Pancreas (tissue), 10 donors: ENCODE measurements at regions not wholly inside any gene's neighbourhood (a gene's known extent, or its start where the extent isn't known, plus 50 kb on each side); places are given as distances from the start of the nearest gene placed in this dataset.

Experiments used
- ATAC-seq, 4 donors: fragments of 200-7000 bp; cut with Tn5 transposase; one replicate each; pipeline versions ENCODE4 v1.8.0 to v1.9.1; 2020; ENCODE audit warnings: mild to moderate bottlenecking in 4 of 4, moderate library complexity in 4 of 4
- DNase-seq, 6 donors: peaks; one replicate each; pipeline ENCODE4 v3.0.0-alpha.2; 2020
- FAIRE-seq: peaks from 2 replicates; lab custom pipeline; 2012; peaks lifted over from hg19 to GRCh38; lab: Jason Lieb, UNC
- H3K27ac ChIP-seq, 4 donors: fragments of 200-600 bp; sonication (generic); 1 replicate in 3 of 4; 2 replicates in 1 of 4; pipeline versions ENCODE4 v1.5.0 to v1.8.0; 2020
- H3K27me3 ChIP-seq, 4 donors: fragments of 200-600 bp; one replicate each; pipeline ENCODE4 v1.8.0; 2021
- H3K36me3 ChIP-seq, 3 donors: fragments of 200-600 bp; sonication (generic) in 1 of 3; one replicate each; pipeline versions ENCODE4 v1.5.0 to v1.8.0; 2020 to 2021
- H3K4me1 ChIP-seq, 3 donors: fragments of 200-600 bp; one replicate each; pipeline ENCODE4 v1.8.0; 2021
- H3K4me3 ChIP-seq, 4 donors: fragments of 200-600 bp; sonication (generic) in 2 of 4; one replicate each; pipeline versions ENCODE4 v1.5.0 to v1.8.0; 2020 to 2021
- H3K9me3 ChIP-seq, 4 donors: fragments of 200-600 bp; one replicate each; pipeline ENCODE4 v1.8.0; 2021
- WGBS, 2 donors: extraction: QIAGEN DNeasy Blood & Tissue Kit; methylation state at CpG; one replicate each; pipeline ENCODE4 v1.1.7; 2013; 5-methylcytosine and 5-hydroxymethylcytosine counted together
- intact Hi-C, 3 donors: fragments of 100-400 bp; cut with DNase I; formaldehyde crosslinking; loops; one replicate each; pipeline versions ENCODE4 v1.11.1 to v1.14.2; 2022
- TF ChIP-seq, protein P1 (sequence below), 4 donors: fragments of 200-600 bp; sonication (generic) in 3 of 4; IDR thresholded peaks; one replicate each; pipeline versions ENCODE4 v1.5.0 to v1.8.0; 2021; ENCODE audit warnings: antibody characterized with exemption in 4 of 4
- donor health status: healthy with polysubstance abuse.
- donor health status: DM: no; HTN: no; CAD: no; lungs with moderate emphysema.
- donor health status: DM: no; HTN: no; CAD: no.
- donor health status: control.
- donor health status: control.
- donor health status: Bipolar disorder and iron deficiency.
- donor health status: DM: yes; HTN: yes; CAD: no.
- donor health status: DM: no; HTN: no; CAD: no.
- donor health status: DM: no; HTN: no; CAD: no.
- donor health status: DM: yes; HTN: yes; CAD: no.

DNA sequence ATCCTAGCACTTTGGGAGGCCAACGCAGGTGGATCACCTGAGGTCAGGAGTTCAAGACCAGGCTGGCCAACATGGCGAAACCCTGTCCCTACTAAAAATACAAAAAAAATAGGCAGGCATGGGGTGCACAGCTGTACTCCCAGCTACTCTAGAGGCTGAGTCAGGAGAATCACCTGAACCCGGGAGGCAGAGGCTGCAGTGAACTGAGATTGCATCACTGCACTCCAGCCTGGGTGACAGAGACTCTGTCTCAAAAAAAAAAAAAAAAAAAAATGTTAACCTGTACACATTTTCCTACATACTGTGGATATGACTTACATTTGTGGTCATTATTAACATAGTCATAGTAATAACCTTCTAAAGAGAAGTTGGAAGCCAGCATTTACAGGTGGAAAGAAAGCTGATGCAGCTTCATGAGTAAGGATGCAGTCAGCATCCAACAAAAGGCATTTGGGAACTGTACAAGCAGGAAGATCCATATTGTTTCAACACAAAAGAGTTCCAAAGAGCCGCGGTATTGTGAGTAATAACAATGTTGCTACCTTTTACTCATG is 186.2 kb downstream of the GPX5 start:
- intact Hi-C loops: no loop called here
- DNase-seq: no peak
- Histone ChIP-seq H3K9me3 (peaks cover 0 to 4% (median 0%) of the 10 kb centered on the region in 4 donors), H3K36me3 (no peaks in the 10 kb centered on the region), H3K4me3 (no peak overlapping the region), H3K27ac (no peak overlapping the region), H3K4me1 (no peaks in the 10 kb centered on the region), H3K27me3 (peaks cover 0 to 12% (median 0%) of the 10 kb centered on the region in 4 donors)
- FAIRE-seq: no peak
- WGBS, 2 donors: 60 to 80% methylated on average over 5 of the region's 5 CpGs
- ATAC-seq: no peak
- TF ChIP-seq, protein P1, sequence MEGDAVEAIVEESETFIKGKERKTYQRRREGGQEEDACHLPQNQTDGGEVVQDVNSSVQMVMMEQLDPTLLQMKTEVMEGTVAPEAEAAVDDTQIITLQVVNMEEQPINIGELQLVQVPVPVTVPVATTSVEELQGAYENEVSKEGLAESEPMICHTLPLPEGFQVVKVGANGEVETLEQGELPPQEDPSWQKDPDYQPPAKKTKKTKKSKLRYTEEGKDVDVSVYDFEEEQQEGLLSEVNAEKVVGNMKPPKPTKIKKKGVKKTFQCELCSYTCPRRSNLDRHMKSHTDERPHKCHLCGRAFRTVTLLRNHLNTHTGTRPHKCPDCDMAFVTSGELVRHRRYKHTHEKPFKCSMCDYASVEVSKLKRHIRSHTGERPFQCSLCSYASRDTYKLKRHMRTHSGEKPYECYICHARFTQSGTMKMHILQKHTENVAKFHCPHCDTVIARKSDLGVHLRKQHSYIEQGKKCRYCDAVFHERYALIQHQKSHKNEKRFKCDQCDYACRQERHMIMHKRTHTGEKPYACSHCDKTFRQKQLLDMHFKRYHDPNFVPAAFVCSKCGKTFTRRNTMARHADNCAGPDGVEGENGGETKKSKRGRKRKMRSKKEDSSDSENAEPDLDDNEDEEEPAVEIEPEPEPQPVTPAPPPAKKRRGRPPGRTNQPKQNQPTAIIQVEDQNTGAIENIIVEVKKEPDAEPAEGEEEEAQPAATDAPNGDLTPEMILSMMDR (IDR thresholded peaks at IDR 0.05): no peak

DNA sequence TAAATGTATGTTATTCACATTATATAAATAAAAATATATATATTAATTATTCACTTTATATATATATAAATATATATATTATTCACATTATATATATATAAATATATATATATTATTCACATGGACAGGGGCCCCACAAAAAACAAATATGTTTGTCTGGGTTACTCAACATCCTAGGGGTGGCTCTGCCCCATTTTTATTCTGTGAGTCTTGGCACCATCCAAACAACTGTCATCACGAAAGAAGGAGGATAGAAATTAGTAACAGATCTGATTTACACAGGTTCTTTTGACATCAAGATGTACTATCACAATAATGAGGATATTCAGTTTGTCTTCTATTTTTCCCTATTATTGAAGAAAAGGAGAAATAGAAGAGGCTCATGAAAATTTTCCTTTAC is 187.3 kb downstream of the GPX5 start:
- TF ChIP-seq, protein P1 (IDR thresholded peaks at IDR 0.05): no peak
- 80 to 93% methylated on average over 1 of the region's 1 CpG for WGBS, 2 donors
- H3K4me3 ChIP-seq: no peak overlapping the region
- no peak overlapping the region for H3K27ac ChIP-seq
- FAIRE-seq (no peak), ATAC-seq (no peak), DNase-seq (no peak)
- no peaks in the 10 kb centered on the region for H3K4me1 ChIP-seq
- intact Hi-C loops: no loop called here
- no peaks in the 10 kb centered on the region for H3K36me3 ChIP-seq
- peaks cover 0 to 9% (median under 1%) of the 10 kb centered on the region in 4 donors for H3K27me3 ChIP-seq
- peaks cover 0 to under 1% (median 0%) of the 10 kb centered on the region in 4 donors for H3K9me3 ChIP-seq

DNA sequence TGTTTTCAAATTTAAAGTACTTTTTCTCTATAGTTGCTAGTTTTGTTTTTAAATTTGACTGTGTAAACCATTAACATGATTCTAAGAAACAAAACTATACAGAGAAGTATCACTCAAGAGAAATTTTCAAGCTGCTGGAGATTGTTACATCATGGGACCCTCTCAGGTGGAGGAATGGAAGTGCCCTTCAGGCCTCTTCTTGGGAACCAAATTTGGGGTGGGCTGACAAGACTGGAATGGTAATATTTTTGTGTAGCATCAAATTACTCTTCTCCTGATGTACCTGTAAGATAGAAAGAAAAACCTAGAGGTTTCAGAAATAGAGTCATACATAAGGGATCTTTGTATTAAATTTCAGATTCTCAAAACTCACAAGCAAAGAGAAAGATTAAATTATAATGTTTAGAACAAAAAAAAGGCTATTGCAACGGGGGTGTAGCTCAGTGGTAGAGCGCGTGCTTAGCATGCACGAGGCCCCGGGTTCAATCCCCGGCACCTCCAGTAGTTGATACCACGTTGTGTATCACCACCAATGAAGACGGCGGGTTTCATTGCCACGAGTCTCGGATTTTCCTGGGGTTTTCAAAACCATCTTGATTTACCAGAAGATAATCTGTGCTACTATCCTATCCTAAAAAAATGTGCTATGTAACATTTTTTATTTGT is 193.7 kb downstream of the GPX5 start:
- DNase-seq (no peak), FAIRE-seq (no peak), ATAC-seq (no peak)
- Histone ChIP-seq H3K4me3 (no peak overlapping the region), H3K27me3 (peaks cover 0 to 24% (median 3%) of the 10 kb centered on the region in 4 donors), H3K4me1 (no peaks in the 10 kb centered on the region), H3K9me3 (no peaks in the 10 kb centered on the region), H3K27ac (no peak overlapping the region), H3K36me3 (no peaks in the 10 kb centered on the region)
- 14 to 17% methylated on average over 11 of the region's 11 CpGs for WGBS, 2 donors
- TF ChIP-seq, protein P1 (IDR thresholded peaks at IDR 0.05): no peak
- intact Hi-C loops: no loop called here

DNA sequence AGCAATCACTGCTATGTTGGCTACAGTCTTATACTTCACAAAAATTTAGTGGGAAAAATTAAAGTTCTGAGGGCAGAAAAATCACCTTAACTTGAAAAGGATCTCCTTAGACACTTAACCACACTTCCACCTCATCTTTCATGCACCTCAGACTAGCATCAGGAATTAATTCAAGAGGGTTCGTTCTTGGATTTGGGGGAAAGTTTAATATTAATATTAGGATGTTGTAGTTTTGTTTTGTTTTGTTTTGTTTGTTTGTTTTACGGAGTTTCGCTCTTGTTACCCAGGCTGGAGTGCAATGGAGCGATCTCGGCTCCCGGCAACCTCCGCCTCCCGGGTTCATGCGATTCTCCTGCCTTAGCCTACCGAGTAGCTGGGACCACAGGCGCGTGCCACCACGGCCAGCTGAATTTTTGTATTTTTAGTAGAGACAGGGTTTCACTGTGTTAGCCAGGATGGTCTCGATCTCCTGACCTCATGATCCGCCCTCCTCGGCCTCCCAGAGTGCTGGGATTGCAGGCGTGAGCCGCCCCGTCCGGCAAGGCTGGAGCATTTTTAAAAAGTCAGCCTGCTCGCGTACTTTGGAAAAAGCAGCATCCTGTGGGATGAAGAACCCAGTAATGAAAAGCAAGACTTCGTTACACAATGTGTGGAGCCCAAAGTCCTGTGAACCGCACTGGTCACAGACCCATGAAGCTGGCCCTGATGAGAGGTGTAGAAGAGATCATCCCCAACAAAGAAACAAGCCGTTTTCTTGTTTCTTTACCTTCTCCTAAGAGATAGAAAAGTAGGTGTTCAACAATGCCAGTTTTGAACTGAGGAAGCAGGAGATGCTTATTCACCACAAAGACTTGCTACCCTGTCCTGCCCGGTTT is 194.9 kb downstream of the GPX5 start:
- Histone ChIP-seq H3K9me3 (no peaks in the 10 kb centered on the region), H3K4me3 (no peak overlapping the region), H3K27me3 (peaks cover 0 to 28% (median 3%) of the 10 kb centered on the region in 4 donors), H3K36me3 (no peaks in the 10 kb centered on the region), H3K27ac (no peak overlapping the region), H3K4me1 (no peaks in the 10 kb centered on the region)
- FAIRE-seq (no peak), ATAC-seq (no peak), DNase-seq (no peak)
- 55 to 56% methylated on average over 26 of the region's 26 CpGs for WGBS, 2 donors
- TF ChIP-seq, protein P1 (IDR thresholded peaks at IDR 0.05): no peak
- intact Hi-C loops: no loop called here
